Activated naive CD4-positive, alpha-beta T cell treated with anti-CD3 and anti-CD28 coated beads for 36 hours (primary cell): ENCODE measurements at regions not wholly inside any gene's neighbourhood (a gene's known extent, or its start where the extent isn't known, plus 50 kb on each side); places are given as distances from the start of the nearest gene placed in this dataset.

Experiments
- CTCF ChIA-PET: fragments of 350-600 bp; sonication (Branson Sonifier 250); formaldehyde crosslinking; loops from one replicate; lab custom pipeline; 2021; ENCODE audit warnings: antibody characterized with exemption; lab: Charles Lee
- DNase-seq: peaks from one replicate; pipeline ENCODE4 v3.0.0-alpha.2; 2020
- H3K27ac Mint-ChIP-seq: one replicate; pipeline ENCODE4 v1.8.0; 2021; ENCODE audit warnings: mild to moderate bottlenecking, mixed read lengths
- H3K27me3 Mint-ChIP-seq: one replicate; pipeline ENCODE4 v1.8.0; 2021; ENCODE audit warnings: low read depth, mixed read lengths
- H3K36me3 Mint-ChIP-seq: one replicate; pipeline ENCODE4 v1.8.0; 2021; ENCODE audit warnings: low read depth, mixed read lengths
- H3K4me1 Mint-ChIP-seq: one replicate; pipeline ENCODE4 v1.8.0; 2021; ENCODE audit warnings: low read depth, mixed read lengths
- H3K4me3 Mint-ChIP-seq: one replicate; pipeline ENCODE4 v1.8.0; 2021; ENCODE audit warnings: mild to moderate bottlenecking, moderate library complexity, mixed read lengths
- H3K9me3 Mint-ChIP-seq: one replicate; pipeline ENCODE4 v1.8.0; 2021; ENCODE audit warnings: mixed read lengths
- intact Hi-C: fragments of 100-400 bp; cut with micrococcal nuclease; formaldehyde crosslinking; loops from one replicate; pipeline ENCODE4 v1.15.1; 2023

DNA sequence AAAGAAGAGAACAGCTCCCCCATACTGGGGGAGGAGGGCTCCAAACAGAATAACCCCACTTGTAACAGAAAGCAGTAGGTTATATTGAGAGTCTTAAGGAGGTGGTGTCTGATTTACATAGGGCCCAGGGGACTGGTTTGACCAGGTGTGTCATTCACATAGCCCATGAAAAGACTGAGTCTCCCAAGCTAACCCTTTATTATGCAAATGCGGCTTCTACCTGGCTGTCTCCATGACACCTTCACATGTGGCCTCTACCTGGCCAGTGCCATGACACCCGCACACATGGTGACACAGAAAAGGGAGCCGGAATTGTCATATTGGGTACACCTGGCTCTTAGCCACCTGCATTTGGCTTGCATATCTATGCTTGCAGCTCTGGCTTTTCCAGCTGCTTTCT lies 1057.2 kb upstream of the PIK3C3 start:
- Mint-ChIP-seq H3K4me1 (no peaks in the 10 kb centered on the region), H3K36me3 (no peaks in the 10 kb centered on the region), H3K4me3 (no peak overlapping the region), H3K27ac (no peak overlapping the region), H3K27me3 (no peaks in the 10 kb centered on the region), H3K9me3 (peaks cover 12% of the 10 kb centered on the region)
- intact Hi-C loops: no loop called here
- CTCF ChIA-PET: no interaction called here
- no peak for DNase-seq

DNA sequence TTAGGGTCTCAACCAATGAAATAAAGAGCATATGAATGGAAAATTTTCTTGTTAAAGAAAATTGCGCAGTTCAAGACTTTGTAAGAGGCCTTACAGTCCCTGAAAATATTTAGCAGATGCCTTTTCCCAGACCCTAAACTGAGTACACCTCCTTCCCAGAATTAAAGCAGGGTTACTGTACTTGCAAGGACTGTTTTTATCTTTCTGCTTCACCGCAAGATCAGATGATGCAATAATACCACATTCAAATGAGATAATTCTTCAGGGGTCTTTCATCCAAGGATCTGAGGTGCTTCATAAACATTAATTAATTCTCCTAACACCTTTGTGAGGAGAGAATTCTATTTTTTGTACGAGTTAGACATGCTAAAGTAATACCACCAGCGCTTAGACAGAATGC lies 1071.8 kb upstream of the PIK3C3 start:
- Mint-ChIP-seq H3K9me3 (peaks cover 5% of the 10 kb centered on the region), H3K4me1 (no peaks in the 10 kb centered on the region)

DNA sequence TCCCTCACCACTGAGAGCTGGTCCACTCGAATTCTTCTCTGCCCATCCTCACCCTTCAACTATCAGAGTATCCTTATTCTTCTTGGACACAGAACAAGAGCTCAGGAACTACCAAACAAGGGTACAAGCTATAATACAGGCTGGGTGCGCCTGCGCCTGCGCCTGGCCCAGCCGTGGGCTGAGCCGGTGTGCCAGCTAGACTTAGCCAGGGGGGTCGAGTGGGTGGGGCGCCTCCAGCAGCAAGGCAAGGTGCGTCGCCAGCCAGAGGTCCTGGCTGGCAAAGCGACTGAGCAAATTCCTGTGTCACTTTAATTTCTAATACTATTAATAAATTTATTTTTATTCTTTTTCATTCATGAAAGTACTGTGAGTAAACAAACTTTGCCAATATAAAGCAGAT lies 1072.6 kb upstream of the PIK3C3 start:
- intact Hi-C loops: no loop called here
- Mint-ChIP-seq H3K27me3 (no peaks in the 10 kb centered on the region), H3K27ac (no peak overlapping the region), H3K9me3 (peaks cover 5% of the 10 kb centered on the region), H3K4me3 (no peak overlapping the region), H3K36me3 (no peaks in the 10 kb centered on the region), H3K4me1 (no peaks in the 10 kb centered on the region)
- CTCF ChIA-PET: no interaction called here
- no peak for DNase-seq

More for the DNA sequence above, 1071.8 kb upstream of the PIK3C3 start:
- H3K4me3 Mint-ChIP-seq: no peak overlapping the region
- H3K27me3 Mint-ChIP-seq: no peaks in the 10 kb centered on the region
- no peak overlapping the region for H3K27ac Mint-ChIP-seq
- DNase-seq: no peak
- CTCF ChIA-PET: no interaction called here
- H3K36me3 Mint-ChIP-seq: no peaks in the 10 kb centered on the region
- intact Hi-C loops: no loop called here

DNA sequence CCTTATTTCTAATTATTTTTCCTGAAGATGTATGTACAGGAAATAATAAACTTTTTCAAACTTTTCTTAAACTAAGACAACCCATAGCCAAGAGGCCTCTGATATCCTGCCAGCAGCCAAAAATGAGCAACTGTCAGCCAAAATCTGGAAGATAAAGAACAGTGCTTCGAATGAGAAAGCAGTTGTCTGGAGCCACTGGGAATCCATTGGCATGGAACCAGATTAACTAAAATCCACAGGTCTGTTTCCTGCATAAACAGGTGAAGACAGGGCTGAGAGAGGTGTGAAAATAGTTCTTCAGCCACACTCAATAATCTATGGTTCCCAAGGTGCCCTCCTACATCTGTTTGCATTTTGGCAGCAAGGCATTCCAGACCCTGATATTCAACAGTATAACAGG lies 1076.7 kb upstream of the PIK3C3 start:
- Mint-ChIP-seq H3K4me3 (no peak overlapping the region), H3K9me3 (peaks cover 5% of the 10 kb centered on the region), H3K27ac (no peak overlapping the region), H3K36me3 (no peaks in the 10 kb centered on the region), H3K4me1 (no peaks in the 10 kb centered on the region), H3K27me3 (no peaks in the 10 kb centered on the region)
- DNase-seq: no peak
- CTCF ChIA-PET: no interaction called here
- intact Hi-C loops: no loop called here

DNA sequence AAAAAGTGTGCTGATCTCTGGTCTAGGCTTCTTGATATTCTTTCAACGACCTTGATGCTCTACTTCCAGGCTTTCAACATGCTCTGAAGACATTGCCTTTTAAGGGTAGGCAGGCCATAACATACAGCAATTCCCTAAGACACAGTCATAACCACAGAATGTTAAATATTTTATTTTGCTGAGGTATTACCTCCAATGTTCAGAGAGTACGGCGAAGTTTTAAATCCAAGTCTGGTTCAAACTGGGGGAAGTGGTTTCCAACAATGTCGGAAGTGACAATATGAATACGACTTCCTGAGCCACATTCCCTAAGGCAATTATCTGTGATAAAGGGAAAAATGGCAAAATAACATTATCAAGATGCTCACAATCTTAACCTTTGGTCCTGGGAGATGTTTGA lies 1077.9 kb upstream of the PIK3C3 start:
- Mint-ChIP-seq H3K9me3 (peaks cover 2% of the 10 kb centered on the region), H3K4me1 (no peaks in the 10 kb centered on the region), H3K4me3 (no peak overlapping the region), H3K36me3 (no peaks in the 10 kb centered on the region), H3K27ac (no peak overlapping the region), H3K27me3 (no peaks in the 10 kb centered on the region)
- DNase-seq: no peak
- intact Hi-C loops: no loop called here
- CTCF ChIA-PET: no interaction called here

DNA sequence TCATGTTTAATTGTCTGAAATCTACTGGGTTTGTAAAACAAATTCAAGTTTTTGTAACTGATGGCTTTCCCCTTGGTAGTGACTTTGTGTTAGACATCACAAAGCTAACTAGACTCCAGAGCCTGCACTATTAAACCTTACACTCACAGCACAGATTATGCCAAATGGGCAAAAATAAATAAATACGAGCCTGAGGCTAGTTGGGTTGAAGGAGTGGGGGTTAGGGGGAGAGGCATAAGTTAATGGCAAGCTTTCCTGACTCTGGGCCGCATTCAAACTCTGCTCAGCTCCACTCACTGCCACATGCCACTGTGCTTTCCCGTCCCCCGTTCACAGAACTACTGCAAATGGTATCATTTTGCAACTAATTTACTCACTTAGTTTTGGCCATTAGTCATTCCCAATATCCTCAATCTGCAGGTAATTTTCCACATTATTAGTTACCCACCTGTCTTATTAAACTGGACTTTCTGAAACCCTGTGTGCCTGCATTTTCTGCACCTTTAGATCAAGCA lies 1079.9 kb upstream of the PIK3C3 start:
- CTCF ChIA-PET: no interaction called here
- H3K27ac Mint-ChIP-seq: no peak overlapping the region
- no peak for DNase-seq
- no peaks in the 10 kb centered on the region for H3K27me3 Mint-ChIP-seq
- intact Hi-C loops: no loop called here
- no peak overlapping the region for H3K4me3 Mint-ChIP-seq
- peaks cover 2% of the 10 kb centered on the region for H3K9me3 Mint-ChIP-seq
- no peaks in the 10 kb centered on the region for H3K4me1 Mint-ChIP-seq
- H3K36me3 Mint-ChIP-seq: no peaks in the 10 kb centered on the region

DNA sequence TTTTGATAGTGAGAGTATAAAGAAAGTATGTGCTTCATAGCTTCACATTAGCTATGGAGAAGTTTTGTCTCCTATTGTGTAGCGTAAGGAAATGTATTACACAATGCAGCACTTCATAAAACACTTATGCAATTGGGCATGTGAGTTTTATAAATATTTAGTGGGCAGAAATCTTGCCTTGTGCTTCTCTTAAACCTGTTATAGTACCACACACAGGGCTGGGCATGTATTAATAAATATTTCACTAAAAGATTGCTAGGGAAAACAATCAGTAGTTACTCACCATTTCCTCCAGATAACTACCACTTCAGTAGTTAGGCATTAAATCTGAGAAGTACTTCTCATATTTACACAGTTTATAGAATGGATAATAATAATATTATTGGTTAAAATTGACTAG lies 1080.8 kb upstream of the PIK3C3 start:
- Mint-ChIP-seq H3K4me1 (no peaks in the 10 kb centered on the region), H3K9me3 (peaks cover 2% of the 10 kb centered on the region), H3K27me3 (no peaks in the 10 kb centered on the region), H3K36me3 (no peaks in the 10 kb centered on the region), H3K27ac (no peak overlapping the region), H3K4me3 (no peak overlapping the region)
- intact Hi-C loops: no loop called here
- CTCF ChIA-PET: no interaction called here
- no peak for DNase-seq

DNA sequence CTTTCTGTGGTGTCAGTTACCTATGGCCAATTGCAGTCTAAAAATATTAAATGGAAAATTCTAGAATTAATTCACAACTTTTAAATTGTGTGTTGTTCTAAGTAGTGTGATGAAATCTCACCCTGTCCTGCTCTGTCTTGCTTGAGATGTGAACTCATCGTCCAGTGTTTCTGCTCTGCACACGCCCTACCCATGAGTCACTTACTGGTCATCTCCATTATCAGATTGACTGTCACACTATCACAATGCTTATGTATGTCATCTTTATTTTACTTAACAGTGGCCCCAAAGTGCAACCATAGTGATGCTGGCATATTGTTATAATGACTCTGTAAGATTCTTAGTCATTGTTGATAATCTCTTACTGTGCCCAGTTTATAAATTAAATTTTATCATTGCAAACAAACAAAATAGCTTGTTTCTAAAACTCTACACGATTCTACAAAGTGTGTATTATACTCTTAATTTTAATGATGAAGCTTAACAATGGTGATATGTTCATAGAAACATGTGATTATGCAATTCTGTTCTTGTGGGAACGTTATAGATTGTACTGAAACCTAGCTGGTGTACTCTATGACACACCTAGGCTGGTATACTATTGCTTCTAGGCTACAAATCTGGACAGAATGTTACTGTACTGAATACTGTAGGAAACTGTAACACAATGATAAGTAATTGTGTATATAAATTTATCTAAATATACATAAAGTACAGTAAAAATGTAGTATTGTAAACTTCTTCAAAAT lies 1086.8 kb upstream of the PIK3C3 start:
- Mint-ChIP-seq H3K9me3 (peaks cover 6% of the 10 kb centered on the region), H3K27ac (no peak overlapping the region), H3K36me3 (no peaks in the 10 kb centered on the region), H3K4me1 (no peaks in the 10 kb centered on the region), H3K27me3 (no peaks in the 10 kb centered on the region), H3K4me3 (no peak overlapping the region)
- intact Hi-C loops: no loop called here
- CTCF ChIA-PET: no interaction called here
- DNase-seq: no peak

DNA sequence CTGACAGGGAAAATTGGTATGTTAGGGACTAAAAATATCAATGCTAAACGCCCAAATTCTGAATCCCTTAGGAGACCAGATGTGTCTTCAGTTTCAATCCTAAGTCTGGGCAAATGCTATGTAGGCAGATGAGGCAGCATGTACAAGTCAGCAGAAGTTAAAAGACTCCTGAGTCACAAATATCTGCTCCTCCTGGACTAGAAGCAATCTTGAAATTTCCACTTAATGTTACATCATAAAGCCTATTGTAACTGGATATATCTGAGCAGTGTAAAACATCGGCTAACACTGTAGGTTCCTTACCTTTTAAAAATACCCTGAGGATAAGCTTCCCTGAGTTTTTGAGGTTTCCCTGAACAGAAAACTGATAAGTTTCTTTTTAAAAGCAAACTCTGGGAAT lies 1087.6 kb upstream of the PIK3C3 start:
- Mint-ChIP-seq H3K4me1 (no peaks in the 10 kb centered on the region), H3K27ac (no peak overlapping the region), H3K36me3 (no peaks in the 10 kb centered on the region), H3K9me3 (peaks cover 6% of the 10 kb centered on the region), H3K27me3 (no peaks in the 10 kb centered on the region), H3K4me3 (no peak overlapping the region)
- DNase-seq: no peak
- CTCF ChIA-PET: no interaction called here
- intact Hi-C loops: no loop called here

DNA sequence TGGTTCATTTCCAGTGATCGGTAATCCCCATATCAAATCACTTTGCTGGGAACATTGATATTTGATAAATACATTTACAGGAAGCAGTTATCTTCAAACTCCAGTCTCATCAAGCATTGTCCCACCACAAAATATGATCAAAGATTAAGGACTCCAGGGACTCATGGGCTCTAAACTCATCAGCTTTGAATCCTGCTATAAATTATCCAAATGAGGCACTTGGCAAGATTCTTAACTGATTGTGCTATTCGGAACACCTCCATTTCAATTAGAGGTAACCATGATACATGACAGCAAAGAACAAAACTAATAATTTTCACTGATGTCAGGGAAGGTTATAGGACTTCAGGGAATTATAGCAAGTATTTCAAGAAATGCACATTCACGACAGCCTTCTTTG lies 1088.1 kb upstream of the PIK3C3 start:
- no peaks in the 10 kb centered on the region for H3K4me1 Mint-ChIP-seq

DNA sequence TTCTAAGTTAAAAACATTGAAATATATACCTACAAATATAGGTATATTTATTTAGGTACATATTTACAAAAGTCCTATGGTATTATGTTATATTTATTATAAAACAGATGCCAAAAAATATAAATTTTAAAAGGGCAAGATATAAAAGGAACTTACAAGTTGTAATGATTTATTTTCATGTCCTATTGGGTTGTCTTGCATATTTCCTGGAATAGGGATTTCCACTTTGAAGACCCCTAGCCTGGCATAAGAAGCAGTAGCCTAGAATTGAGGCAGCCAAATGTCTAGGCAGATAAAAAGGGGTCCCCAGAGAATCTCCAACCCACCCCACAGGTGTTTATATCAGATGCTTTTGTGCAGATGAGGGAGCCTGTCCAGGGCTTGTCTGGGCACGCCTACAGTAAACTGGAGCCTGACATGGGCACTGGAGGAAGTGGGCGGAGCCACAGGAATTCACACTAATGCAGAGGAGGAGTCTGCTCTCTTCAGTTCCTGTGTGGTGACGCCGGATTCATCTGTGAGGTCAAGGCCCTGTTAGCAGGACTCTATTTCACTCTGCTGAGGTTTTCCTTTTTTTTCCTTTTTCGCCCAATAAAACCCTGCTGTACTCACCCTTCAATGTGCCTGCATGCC lies 1088.9 kb upstream of the PIK3C3 start:
- peak; percentile 7 for DNase-seq
- no peaks in the 10 kb centered on the region for H3K27me3 Mint-ChIP-seq
- CTCF ChIA-PET: no interaction called here
- H3K36me3 Mint-ChIP-seq: no peaks in the 10 kb centered on the region
- no peak overlapping the region for H3K27ac Mint-ChIP-seq
- intact Hi-C loops: no loop called here
- H3K4me3 Mint-ChIP-seq: no peak overlapping the region
- peaks cover 9% of the 10 kb centered on the region for H3K9me3 Mint-ChIP-seq
- H3K4me1 Mint-ChIP-seq: no peaks in the 10 kb centered on the region

More for the DNA sequence above, 1088.1 kb upstream of the PIK3C3 start:
- Mint-ChIP-seq H3K27me3 (no peaks in the 10 kb centered on the region), H3K27ac (no peak overlapping the region), H3K36me3 (no peaks in the 10 kb centered on the region), H3K4me3 (no peak overlapping the region), H3K9me3 (peaks cover 6% of the 10 kb centered on the region)
- CTCF ChIA-PET: no interaction called here
- intact Hi-C loops: no loop called here
- DNase-seq: no peak

DNA sequence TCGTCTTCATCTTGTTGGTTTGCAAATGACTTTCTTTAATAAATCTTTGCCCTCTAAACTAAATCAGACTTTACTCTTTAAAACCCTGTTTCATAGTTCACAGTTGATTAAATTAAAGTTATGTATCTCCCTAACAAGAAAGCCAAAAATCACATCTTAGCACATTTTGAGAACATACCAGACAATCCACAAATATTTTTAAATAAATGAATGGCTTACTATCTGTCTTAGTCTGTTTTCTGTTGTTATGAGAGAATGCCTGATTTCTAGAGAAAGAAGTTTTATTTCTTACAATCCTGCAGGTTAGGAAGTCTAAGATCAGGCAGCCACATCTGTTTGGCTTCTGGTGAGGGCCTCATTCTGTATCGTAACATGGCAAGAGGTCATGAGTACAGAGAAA lies 1090.2 kb upstream of the PIK3C3 start:
- CTCF ChIA-PET: no interaction called here
- no peak for DNase-seq
- Mint-ChIP-seq H3K27ac (no peak overlapping the region), H3K9me3 (peaks cover 9% of the 10 kb centered on the region), H3K4me3 (no peak overlapping the region), H3K4me1 (no peaks in the 10 kb centered on the region), H3K36me3 (no peaks in the 10 kb centered on the region), H3K27me3 (no peaks in the 10 kb centered on the region)
- intact Hi-C loops: no loop called here

DNA sequence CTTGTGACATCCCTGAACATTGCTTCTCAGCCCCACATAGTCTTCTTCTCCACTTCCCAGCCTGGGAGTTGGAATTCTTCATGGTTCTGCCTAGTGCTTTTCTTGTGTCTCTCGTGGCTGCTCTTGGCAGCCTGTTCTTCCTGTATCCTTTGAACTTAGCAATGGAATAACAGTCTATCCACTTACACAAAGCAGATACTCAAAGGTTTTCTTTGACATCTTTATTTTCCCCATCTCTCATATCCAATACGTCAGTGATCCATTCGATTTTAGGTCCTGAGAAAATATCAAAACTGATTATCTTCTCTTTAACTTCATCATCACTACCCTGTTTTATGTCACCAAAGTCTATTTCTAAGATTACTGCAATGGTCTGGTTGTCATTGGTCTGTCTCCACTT lies 1091.2 kb upstream of the PIK3C3 start:
- Mint-ChIP-seq H3K36me3 (no peaks in the 10 kb centered on the region), H3K4me1 (no peaks in the 10 kb centered on the region), H3K9me3 (peaks cover 7% of the 10 kb centered on the region), H3K27me3 (no peaks in the 10 kb centered on the region), H3K27ac (no peak overlapping the region), H3K4me3 (no peak overlapping the region)
- no peak for DNase-seq
- intact Hi-C loops: no loop called here
- CTCF ChIA-PET: no interaction called here
